ENCODE measurements at regions not wholly inside any gene's neighbourhood (a gene's known extent, or its start where the extent isn't known, plus 50 kb on each side); places are given as distances from the start of the nearest gene placed in this dataset.

DNA sequence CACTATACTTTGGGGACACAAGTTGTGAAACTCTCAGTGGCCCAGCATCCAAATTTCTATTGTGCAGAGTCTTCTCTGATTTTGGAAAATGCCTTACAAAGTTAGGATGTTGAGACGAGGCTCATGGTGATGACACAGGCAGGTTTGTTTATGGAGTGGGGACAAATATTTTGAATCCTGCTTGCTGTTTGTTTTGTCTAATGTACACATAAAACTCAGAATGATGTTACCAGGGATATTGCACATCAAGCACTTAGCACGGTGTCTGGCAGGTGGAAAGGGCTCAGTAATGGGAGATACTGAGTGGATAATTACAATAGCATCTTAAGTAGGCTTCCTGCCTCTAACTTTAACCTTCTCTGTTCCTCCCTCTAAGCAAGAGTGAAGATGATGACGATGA is 628.9 kb upstream of the TBX3 start:
- H3K4me3 ChIP-seq (ENCODE audit: low read depth, low read length), result no peak overlapping the region
- TF ChIP-seq, protein P1, sequence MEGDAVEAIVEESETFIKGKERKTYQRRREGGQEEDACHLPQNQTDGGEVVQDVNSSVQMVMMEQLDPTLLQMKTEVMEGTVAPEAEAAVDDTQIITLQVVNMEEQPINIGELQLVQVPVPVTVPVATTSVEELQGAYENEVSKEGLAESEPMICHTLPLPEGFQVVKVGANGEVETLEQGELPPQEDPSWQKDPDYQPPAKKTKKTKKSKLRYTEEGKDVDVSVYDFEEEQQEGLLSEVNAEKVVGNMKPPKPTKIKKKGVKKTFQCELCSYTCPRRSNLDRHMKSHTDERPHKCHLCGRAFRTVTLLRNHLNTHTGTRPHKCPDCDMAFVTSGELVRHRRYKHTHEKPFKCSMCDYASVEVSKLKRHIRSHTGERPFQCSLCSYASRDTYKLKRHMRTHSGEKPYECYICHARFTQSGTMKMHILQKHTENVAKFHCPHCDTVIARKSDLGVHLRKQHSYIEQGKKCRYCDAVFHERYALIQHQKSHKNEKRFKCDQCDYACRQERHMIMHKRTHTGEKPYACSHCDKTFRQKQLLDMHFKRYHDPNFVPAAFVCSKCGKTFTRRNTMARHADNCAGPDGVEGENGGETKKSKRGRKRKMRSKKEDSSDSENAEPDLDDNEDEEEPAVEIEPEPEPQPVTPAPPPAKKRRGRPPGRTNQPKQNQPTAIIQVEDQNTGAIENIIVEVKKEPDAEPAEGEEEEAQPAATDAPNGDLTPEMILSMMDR (IDR thresholded peaks at IDR 0.05; ENCODE audit: borderline replicate concordance, insufficient read depth, low read depth, low read length), result no peak

GRCh38 chr12:115311875-115312274 is 627.9 kb upstream of the TBX3 start:
- TF ChIP-seq, protein P1 (IDR thresholded peaks at IDR 0.05; ENCODE audit: borderline replicate concordance, insufficient read depth, low read depth, low read length), result no peak
- H3K4me3 ChIP-seq (ENCODE audit: low read depth, low read length), result no peak overlapping the region

DNA sequence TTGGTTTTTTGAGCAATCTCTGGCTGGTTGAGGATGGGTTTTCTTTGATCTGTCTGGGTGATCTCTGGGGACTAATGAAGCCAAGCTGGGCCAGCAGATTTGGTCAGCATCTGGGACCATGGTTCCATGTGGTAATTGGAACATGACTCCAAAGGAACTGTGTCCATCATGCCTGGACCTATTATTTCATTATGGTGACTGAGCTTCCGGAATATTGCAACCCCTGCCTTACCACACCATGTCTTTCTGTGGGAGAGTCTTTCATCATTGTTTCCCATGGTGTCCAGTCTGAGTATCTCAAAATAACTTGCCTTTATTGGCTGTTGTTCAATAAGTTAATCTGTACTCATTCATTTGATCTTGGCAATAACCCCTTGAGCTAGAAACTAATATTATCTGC is 624.9 kb upstream of the TBX3 start:
- no peak overlapping the region for H3K4me3 ChIP-seq (ENCODE audit: low read depth, low read length)
- TF ChIP-seq, protein P1 (IDR thresholded peaks at IDR 0.05; ENCODE audit: borderline replicate concordance, insufficient read depth, low read depth, low read length), result no peak

DNA sequence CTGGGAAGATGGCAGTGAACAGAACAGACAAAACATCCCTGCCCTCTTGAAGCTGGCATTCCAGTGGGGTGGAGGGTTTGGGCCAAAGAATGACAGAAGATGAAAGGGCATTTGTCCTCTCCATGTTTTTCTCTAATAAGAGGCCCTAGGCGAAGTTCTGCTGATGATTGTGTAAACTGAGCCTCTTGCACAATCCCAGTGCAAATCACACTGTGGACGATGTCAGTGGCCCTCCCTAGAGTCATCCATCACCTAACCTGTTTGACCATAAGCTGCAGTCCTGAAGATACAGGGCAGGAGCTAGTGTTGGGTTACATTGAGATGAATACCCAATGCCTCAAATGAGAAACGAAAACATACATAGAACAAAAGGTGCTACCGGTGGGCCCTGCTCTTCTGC is 622.4 kb upstream of the TBX3 start:
- no peak overlapping the region for H3K4me3 ChIP-seq (ENCODE audit: low read depth, low read length)
- TF ChIP-seq, protein P1 (IDR thresholded peaks at IDR 0.05; ENCODE audit: borderline replicate concordance, insufficient read depth, low read depth, low read length), result no peak

- TF ChIP-seq, protein P1 (IDR thresholded peaks at IDR 0.05; ENCODE audit: borderline replicate concordance, insufficient read depth, low read depth, low read length), result no peak
These were observed 621.9 kb upstream of the TBX3 start for GRCh38 chr12:115305867-115306266.

GRCh38 chr12:115305275-115305674 is 621.3 kb upstream of the TBX3 start:
- TF ChIP-seq, protein P1 (IDR thresholded peaks at IDR 0.05; ENCODE audit: borderline replicate concordance, insufficient read depth, low read depth, low read length), result no peak
- no peak overlapping the region for H3K4me3 ChIP-seq (ENCODE audit: low read depth, low read length)

More at GRCh38 chr12:115305867-115306266, 621.9 kb upstream of the TBX3 start:
- no peak overlapping the region for H3K4me3 ChIP-seq (ENCODE audit: low read depth, low read length)

GRCh38 chr12:115303723-115304309 is 619.8 kb upstream of the TBX3 start:
- TF ChIP-seq, protein P1 (IDR thresholded peaks at IDR 0.05; ENCODE audit: borderline replicate concordance, insufficient read depth, low read depth, low read length), result no peak
- H3K4me3 ChIP-seq (ENCODE audit: low read depth, low read length), result no peak overlapping the region

All from GM12875 (cell line).